GM13976 (cell line): ENCODE measurements at regions not wholly inside any gene's neighbourhood (a gene's known extent, or its start where the extent isn't known, plus 50 kb on each side); places are given as distances from the start of the nearest gene placed in this dataset.

ENCODE experiments used
- DNase-seq: peaks from one replicate; pipeline ENCODE4 v3.0.0; 2012; ENCODE audit warnings: low spot score
- in situ Hi-C: fragments of 300-500 bp; cut with MboI; formaldehyde crosslinking; loops from one replicate; pipeline ENCODE4 v1.12.0; 2022; ENCODE audit warnings: low sequenced_read_pairs, mixed read lengths, inconsistent platforms; ENCODE audit not compliant: unreplicated experiment
- TF ChIP-seq, protein P1 (sequence below): IDR thresholded peaks from 2 replicates; pipeline ENCODE4 v1.5.1; 2012; ENCODE audit warnings: borderline replicate concordance, mild to moderate bottlenecking; ENCODE audit not compliant: insufficient read depth; ENCODE audit errors: extremely low read depth, missing control alignments, control extremely low read depth

- no peak for DNase-seq
- in situ Hi-C loops = no loop called here
- TF ChIP-seq, protein P1, sequence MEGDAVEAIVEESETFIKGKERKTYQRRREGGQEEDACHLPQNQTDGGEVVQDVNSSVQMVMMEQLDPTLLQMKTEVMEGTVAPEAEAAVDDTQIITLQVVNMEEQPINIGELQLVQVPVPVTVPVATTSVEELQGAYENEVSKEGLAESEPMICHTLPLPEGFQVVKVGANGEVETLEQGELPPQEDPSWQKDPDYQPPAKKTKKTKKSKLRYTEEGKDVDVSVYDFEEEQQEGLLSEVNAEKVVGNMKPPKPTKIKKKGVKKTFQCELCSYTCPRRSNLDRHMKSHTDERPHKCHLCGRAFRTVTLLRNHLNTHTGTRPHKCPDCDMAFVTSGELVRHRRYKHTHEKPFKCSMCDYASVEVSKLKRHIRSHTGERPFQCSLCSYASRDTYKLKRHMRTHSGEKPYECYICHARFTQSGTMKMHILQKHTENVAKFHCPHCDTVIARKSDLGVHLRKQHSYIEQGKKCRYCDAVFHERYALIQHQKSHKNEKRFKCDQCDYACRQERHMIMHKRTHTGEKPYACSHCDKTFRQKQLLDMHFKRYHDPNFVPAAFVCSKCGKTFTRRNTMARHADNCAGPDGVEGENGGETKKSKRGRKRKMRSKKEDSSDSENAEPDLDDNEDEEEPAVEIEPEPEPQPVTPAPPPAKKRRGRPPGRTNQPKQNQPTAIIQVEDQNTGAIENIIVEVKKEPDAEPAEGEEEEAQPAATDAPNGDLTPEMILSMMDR = no peak
Measured at GRCh38 chr4:27087306-27088045, 226.8 kb downstream of the STIM2 start.

GRCh38 chr4:27088491-27088890 lies 227.8 kb downstream of the STIM2 start:
- TF ChIP-seq, protein P1 = no peak

GRCh38 chr4:27089186-27089585 lies 228.5 kb downstream of the STIM2 start:
- DNase-seq = no peak
- in situ Hi-C loops = no loop called here
- TF ChIP-seq, protein P1 = no peak

More at GRCh38 chr4:27088491-27088890, 227.8 kb downstream of the STIM2 start:
- in situ Hi-C loops = no loop called here
- DNase-seq = no peak

DNA sequence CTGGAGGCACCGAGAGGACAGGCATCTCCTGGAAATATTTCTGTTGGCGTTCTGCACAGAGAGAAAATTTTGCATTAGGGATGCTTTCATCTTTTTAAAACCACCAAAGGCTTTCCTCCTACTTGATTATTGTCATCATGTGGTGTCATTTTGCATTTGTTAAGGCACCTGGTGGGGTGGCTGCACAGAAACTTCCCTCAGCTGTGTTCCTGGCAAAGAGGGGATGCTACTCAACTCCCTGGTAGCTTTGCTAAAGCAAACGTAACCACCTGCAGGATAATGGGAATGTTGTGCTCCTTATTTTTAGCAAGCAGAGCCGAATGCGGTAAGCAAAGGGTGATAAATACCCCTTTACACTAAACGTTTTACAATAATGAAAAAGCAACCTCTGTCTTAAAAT lies 229.8 kb downstream of the STIM2 start:
- DNase-seq = no peak
- TF ChIP-seq, protein P1 = no peak
- in situ Hi-C loops = no loop called here

GRCh38 chr4:27094224-27094623 lies 233.6 kb downstream of the STIM2 start:
- TF ChIP-seq, protein P1 = no peak
- in situ Hi-C loops = no loop called here
- DNase-seq = no peak

- in situ Hi-C loops = no loop called here
- DNase-seq = no peak
- TF ChIP-seq, protein P1 = no peak
Measured at GRCh38 chr4:27094783-27095182, 234.1 kb downstream of the STIM2 start.

DNA sequence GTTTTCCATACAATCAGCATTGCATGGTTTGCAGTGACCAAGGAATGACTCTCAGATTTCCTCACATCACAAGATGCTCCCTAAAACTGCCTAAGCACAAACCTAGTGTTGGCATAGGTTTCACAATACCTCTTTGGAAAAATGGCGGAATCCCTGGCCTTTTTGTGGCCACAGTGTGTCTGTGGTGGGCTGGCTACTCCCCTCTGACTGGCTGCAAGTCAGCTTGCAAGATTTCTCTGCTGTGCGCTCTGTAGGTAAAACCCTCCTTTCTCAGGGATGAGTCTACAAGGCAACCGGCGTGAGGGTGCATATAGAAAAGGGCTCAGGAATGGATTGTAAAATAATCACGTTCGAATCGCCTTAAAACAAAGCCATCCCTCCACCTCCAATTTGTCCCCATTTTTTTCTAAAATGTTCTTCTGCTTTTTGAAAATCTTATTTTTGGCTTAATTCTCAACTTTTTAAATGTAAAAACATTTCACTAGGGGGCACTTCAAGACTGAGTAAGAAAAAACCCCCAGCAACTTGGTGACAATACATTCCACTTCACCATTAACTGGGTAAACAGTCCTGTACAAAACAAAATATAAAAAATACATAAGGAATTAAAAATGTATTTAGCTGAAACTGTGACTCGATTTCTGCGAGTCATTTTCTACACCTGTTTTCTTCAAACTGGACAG lies 235.6 kb downstream of the STIM2 start:
- in situ Hi-C loops = no loop called here
- TF ChIP-seq, protein P1 = no peak
- no peak for DNase-seq
